ENCODE measurements at regions not wholly inside any gene's neighbourhood (a gene's known extent, or its start where the extent isn't known, plus 50 kb on each side); places are given as distances from the start of the nearest gene placed in this dataset.

DNA sequence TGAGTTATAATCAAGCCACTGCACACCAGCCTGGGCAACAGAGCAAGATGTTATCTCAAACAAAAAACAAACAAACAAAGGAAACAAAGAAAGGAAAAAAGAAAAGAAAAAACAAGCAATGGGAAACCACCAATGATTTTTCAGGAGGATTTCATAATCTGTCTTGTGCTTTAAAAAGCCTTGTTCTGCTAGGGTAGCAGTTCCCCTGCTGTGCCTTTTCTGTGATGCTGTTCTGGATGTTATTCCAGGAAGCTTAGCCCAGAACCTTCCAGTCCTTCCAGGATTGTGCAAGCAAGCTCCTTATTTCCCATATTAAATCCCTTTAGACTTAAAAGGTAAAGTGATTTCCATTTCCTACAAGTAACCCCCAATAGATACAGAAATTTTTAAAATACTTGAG is 171.1 kb downstream of the ABCC12 start:
- TF ChIP-seq CTCF (conservative IDR thresholded peaks at IDR 0.05 in 1 of 2, IDR thresholded peaks at IDR 0.05 in 1 of 2; ENCODE audit: low read depth in 1 of 2, low read length in 2 of 2) (no peak), EZH2 (IDR thresholded peaks at IDR 0.05; ENCODE audit: low read length, missing control alignments) (no peak)

Measured in fibroblast of lung (primary cell).